ENCODE measurements at regions not wholly inside any gene's neighbourhood (a gene's known extent, or its start where the extent isn't known, plus 50 kb on each side); places are given as distances from the start of the nearest gene placed in this dataset.
"Not testable (repeated sequence)": the region's sequence is repeated elsewhere in the genome, so short reads cannot be mapped to it uniquely, and the experiment has no call there.

DNA sequence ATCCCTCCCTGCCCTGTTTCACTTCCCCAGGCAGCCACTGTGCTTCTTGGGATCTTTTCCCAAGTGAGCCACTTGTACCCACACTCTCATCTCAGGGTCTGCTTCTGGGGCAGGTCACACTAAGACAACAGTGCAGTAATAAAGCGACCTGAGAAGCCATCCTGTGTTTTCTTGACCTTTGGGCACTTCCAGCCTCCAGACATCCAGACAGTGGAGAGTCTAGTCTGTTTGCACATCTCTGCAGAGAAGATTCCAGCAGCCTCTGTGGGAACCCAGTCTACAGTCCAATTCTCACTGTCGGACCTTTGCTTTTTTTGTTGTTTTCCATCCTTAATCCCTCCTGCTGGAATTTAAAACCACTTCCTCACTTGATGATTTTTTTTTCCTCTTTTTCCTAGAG is 50.3 kb upstream of the ATP6AP2 start:
- TF ChIP-seq, protein P1, sequence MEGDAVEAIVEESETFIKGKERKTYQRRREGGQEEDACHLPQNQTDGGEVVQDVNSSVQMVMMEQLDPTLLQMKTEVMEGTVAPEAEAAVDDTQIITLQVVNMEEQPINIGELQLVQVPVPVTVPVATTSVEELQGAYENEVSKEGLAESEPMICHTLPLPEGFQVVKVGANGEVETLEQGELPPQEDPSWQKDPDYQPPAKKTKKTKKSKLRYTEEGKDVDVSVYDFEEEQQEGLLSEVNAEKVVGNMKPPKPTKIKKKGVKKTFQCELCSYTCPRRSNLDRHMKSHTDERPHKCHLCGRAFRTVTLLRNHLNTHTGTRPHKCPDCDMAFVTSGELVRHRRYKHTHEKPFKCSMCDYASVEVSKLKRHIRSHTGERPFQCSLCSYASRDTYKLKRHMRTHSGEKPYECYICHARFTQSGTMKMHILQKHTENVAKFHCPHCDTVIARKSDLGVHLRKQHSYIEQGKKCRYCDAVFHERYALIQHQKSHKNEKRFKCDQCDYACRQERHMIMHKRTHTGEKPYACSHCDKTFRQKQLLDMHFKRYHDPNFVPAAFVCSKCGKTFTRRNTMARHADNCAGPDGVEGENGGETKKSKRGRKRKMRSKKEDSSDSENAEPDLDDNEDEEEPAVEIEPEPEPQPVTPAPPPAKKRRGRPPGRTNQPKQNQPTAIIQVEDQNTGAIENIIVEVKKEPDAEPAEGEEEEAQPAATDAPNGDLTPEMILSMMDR (IDR thresholded peaks at IDR 0.05): no peak
- no peak for ATAC-seq (ENCODE audit: low FRiP score)

DNA sequence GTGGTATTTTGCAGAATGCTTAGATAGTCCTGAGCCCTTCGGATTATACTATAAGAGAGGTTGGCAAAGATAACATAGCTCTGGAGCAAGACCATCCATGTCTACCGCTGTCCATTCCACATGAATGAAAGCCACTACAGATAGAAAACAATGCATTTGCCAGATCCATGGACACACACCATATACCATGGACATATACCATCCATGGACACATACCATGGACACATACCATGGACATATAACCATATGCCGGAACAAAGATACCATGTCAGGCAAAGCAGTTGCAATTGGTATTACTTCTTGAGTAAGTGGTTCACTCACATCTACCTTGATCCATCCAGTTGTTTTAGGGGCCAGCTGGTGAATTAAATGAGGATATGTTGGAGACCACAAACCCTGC is 53.2 kb upstream of the ATP6AP2 start:
- no peak for DNase-seq (ENCODE audit: low spot score)
- TF ChIP-seq, protein P1 (IDR thresholded peaks at IDR 0.05): no peak
- no peak for ATAC-seq (ENCODE audit: low FRiP score)

More for the DNA sequence above, 50.3 kb upstream of the ATP6AP2 start:
- no peak for DNase-seq (ENCODE audit: low spot score)

DNA sequence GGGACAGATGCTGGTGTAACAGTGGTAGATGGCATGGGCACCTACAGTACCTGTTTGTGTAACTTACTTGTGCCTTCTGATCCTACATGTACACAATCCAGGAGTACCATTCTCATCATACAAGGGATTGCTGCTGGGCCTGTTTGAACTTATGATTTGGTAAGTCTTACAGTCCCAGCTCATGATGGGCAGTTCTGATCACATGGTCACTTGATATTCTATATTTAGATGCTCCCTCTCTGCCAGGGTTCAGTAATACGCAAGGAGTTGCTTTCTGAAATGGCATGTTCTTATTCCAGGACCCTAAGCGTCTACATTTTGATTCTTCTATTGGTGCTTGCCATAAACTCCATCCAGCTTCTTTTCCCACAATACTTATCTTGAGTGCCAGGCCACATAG is 54.4 kb upstream of the ATP6AP2 start:
- no peak for DNase-seq (ENCODE audit: low spot score)
- TF ChIP-seq, protein P1 (IDR thresholded peaks at IDR 0.05): no peak
- no peak for ATAC-seq (ENCODE audit: low FRiP score)

DNA sequence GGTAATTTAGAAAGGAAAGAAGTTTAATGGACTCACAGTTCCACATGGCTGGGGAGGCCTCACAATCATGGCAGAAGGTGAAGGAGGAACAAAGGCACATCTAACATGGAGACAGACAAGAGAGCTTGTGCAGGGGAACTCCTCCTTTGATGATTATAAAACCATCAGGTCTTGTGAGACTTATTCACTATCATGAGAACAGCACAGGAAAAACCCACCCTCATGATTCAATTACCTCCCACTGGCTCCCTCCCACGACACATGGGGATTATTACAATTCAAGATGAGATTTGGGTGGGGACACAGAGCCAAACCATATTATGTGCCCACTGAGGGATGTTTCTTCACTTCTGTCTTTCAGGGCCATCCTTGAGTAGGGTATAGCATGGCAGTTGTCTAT is 54.9 kb upstream of the ATP6AP2 start:
- not testable (repeated sequence) for ATAC-seq (ENCODE audit: low FRiP score); DNase-seq (ENCODE audit: low spot score)

DNA sequence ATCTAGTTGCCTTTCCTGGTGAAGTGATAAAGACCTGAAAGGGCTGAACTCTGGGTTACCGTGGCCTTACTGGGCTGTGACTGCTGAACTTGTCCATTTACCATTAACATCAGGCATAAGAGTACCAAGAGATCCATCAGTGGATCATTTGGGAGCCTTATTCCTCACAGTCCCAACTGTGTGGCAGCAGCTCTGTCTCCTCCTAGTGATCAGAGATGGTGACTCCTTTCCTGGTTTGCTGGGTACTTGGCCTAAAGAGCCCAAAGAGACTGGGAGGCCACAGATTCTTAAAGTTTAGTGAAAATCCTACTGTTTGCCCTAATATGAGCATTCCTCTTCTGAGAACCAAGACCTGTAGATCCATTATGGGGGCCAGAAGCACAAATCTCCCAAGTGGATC is 56.3 kb upstream of the ATP6AP2 start:
- DNase-seq (ENCODE audit: low spot score) (no peak), ATAC-seq (ENCODE audit: low FRiP score) (no peak)

DNA sequence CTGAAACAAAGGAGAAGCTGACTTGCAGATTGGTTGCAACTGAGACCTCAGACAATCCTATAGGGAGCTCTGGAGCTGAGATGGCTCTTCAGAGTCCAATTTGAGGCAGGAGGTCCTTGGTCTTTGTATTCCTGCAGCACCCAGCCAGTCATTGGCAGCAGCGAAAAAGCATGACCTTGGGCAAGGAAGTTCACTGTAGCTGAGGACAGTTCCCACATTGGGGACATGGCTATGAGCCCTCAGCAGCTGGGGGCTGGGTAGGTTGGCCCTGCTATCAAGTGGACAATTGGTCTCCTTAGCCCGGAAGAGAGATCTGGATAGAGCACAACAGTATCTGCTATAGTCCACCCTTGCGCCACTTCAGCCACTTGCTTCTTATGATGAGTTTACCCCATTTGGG is 56.9 kb upstream of the ATP6AP2 start:
- DNase-seq (ENCODE audit: low spot score) (no peak), ATAC-seq (ENCODE audit: low FRiP score) (no peak)
- TF ChIP-seq, protein P1 (IDR thresholded peaks at IDR 0.05): no peak

More for the DNA sequence above, 56.3 kb upstream of the ATP6AP2 start:
- TF ChIP-seq, protein P1 (IDR thresholded peaks at IDR 0.05): no peak

DNA sequence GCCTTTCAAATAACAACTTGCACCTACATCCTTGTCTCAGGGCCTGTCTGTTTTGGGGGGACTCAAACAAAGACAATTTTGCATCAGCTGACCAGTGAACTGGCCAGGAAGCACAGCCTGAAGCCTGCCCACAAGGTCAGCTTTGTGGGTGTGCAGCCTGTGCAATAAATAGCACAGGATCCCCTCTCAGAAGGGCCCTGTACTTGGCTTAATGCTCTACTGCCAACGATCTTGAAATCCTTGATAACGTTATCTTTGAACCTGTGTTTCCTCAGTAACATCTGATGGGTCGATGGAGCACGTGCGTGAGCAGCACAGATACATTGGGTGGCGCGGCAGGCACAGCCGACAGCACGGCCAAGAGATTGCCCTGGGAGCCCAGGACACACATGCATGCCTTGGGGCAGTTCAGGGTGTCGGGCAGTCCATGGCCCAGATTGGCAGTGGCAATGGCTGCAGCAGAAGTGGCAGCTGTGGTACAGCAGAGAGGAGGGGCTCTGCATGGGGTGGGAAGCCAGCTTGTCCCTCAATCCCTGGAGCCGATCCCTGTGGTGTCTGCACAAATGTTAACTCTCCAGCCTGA is 58.8 kb upstream of the ATP6AP2 start:
- ATAC-seq (ENCODE audit: low FRiP score) (no peak), DNase-seq (ENCODE audit: low spot score) (no peak)
- TF ChIP-seq, protein P1 (IDR thresholded peaks at IDR 0.05): no peak
